ENCODE measurements at regions not wholly inside any gene's neighbourhood (a gene's known extent, or its start where the extent isn't known, plus 50 kb on each side); places are given as distances from the start of the nearest gene placed in this dataset.
A peak's percentile ranks its signal among the peaks of the same experiment; 100 is the strongest.

- H3K27ac ChIP-seq (ENCODE audit: low read depth, low read length) = no peak overlapping the region
- H2BK120ac ChIP-seq (replicated peaks; ENCODE audit: low read depth, low read length) = no peak overlapping the region
- no peak for DNase-seq (ENCODE audit: low read depth in 1 of 2, low spot score in 2 of 2)
- no peaks in the 10 kb centered on the region for H4K20me1 ChIP-seq (replicated peaks in 1 of 2; ENCODE audit: control insufficient read depth in 1 of 2, insufficient read depth in 2 of 2, low read length in 2 of 2)
- H3K9me3 ChIP-seq (ENCODE audit: insufficient read depth in 2 of 2, low read depth in 1 of 2, low read length in 1 of 2) = no peaks in the 10 kb centered on the region
- H4K8ac ChIP-seq (ENCODE audit: extremely low read depth, insufficient read depth, low read length) = no peak overlapping the region
- POLR2A ChIA-PET (ENCODE audit: partially characterized antibody) = interaction anchor here (1.1 to 4.8 kb wide), 5 partner anchors 10 to 239 kb away, joined by 3 to 24 read pairs (median 6); no protein-coding TSS in a partner anchor
- peaks cover 0 to 15% of the 10 kb centered on the region in 2 experiments; a peak in 2 of 4 replicates for H3K79me2 ChIP-seq (ENCODE audit: control insufficient read depth in 1 of 2, insufficient read depth in 2 of 2, low read length in 2 of 2)
- peaks cover 0 to 22% (median 14%) of the 10 kb centered on the region in 4 experiments; a peak in 5 of 7 replicates for H3K27me3 ChIP-seq (replicated peaks in 1 of 4; ENCODE audit: control insufficient read depth in 3 of 4, extremely low read depth in 1 of 4, insufficient read depth in 3 of 4, low read length in 3 of 4)
- no peak overlapping the region for H4K91ac ChIP-seq (replicated peaks; ENCODE audit: insufficient read length, low read length)
- H3K9ac ChIP-seq (replicated peaks in 1 of 4; ENCODE audit: extremely low read depth in 1 of 4, low read depth in 3 of 4, low read length in 3 of 4) = no peak overlapping the region
- H3K23me2 ChIP-seq (ENCODE audit: low read depth, low read length) = peaks cover 14% of the 10 kb centered on the region
- H2BK5ac ChIP-seq (ENCODE audit: low read depth, low read length) = no peak overlapping the region
- no peak overlapping the region for H3K4me3 ChIP-seq (ENCODE audit: extremely low read depth in 1 of 4, insufficient read depth in 2 of 4, low read depth in 3 of 4, low read length in 4 of 4)
- H4K5ac ChIP-seq (ENCODE audit: insufficient read length, low read depth, low read length) = no peak overlapping the region
- no peak overlapping the region for H2BK15ac ChIP-seq (ENCODE audit: low read length)
- H3K36me3 ChIP-seq (ENCODE audit: control insufficient read depth in 2 of 4, insufficient read depth in 4 of 4, low read length in 3 of 4) = no peaks in the 10 kb centered on the region
- FAIRE-seq = no peak
- no peak overlapping the region for H3K23ac ChIP-seq (ENCODE audit: insufficient read length)
- no peak overlapping the region for H3K14ac ChIP-seq (ENCODE audit: insufficient read length)
- H3K4me2 ChIP-seq (ENCODE audit: insufficient read depth in 1 of 2, low read depth in 2 of 2, low read length in 2 of 2) = peak overlapping the region in 1 of 2 experiments; percentile 100; a peak in 1 of 4 replicates
- TF ChIP-seq RAD21 (IDR thresholded peaks at IDR 0.05 in 1 of 2, conservative IDR thresholded peaks at IDR 0.05 in 1 of 2; ENCODE audit: low read depth in 2 of 2, low read length in 2 of 2) = no peak
- no peak for TF ChIP-seq SP1 (IDR thresholded peaks at IDR 0.05; ENCODE audit: low read depth, low read length)
- TF ChIP-seq CBX5 (IDR thresholded peaks at IDR 0.05; ENCODE audit: low read depth, low read length) = no peak
- no peak for TF ChIP-seq JUN (IDR thresholded peaks at IDR 0.05; ENCODE audit: low read depth, low read length)
- no peak for TF ChIP-seq ZNF274 (IDR thresholded peaks at IDR 0.05; ENCODE audit: borderline replicate concordance, extremely low read depth, low read length)
- TF ChIP-seq SRF (IDR thresholded peaks at IDR 0.05; ENCODE audit: low read depth, low read length) = no peak
- TF ChIP-seq KDM5A (IDR thresholded peaks at IDR 0.05; ENCODE audit: low read length) = no peak
- TF ChIP-seq CTCF (IDR thresholded peaks at IDR 0.05; ENCODE audit: control extremely low read depth in 1 of 3, insufficient read depth in 1 of 3, low read depth in 1 of 3, low read length in 3 of 3) = no peak
- H2BK12ac ChIP-seq (ENCODE audit: low read depth, low read length) = no peak overlapping the region; the same call in 1 of the 2 replicates
- no peak overlapping the region for H3K4ac ChIP-seq (replicated peaks; ENCODE audit: insufficient read length, low read depth, low read length)
- H2AK5ac ChIP-seq (ENCODE audit: low read depth, low read length) = no peak overlapping the region
- no peak overlapping the region for H3K56ac ChIP-seq (replicated peaks; ENCODE audit: insufficient read length, low read depth, low read length)
- no peaks in the 10 kb centered on the region; the same call in 1 of the 2 replicates for H3K79me1 ChIP-seq (ENCODE audit: low read depth, low read length)
- no peak overlapping the region for H2BK20ac ChIP-seq (ENCODE audit: low read length)
- CTCF ChIA-PET (ENCODE audit: partially characterized antibody) = interaction anchor here (1.3 to 2.1 kb wide), 4 partner anchors 14 to 159 kb away, joined by 3 to 13 read pairs (median 6); a partner anchor contains a TSS
- H3K4me1 ChIP-seq (replicated peaks in 1 of 4; ENCODE audit: control insufficient read depth in 3 of 4, insufficient read depth in 4 of 4, low read length in 3 of 4) = peaks cover 2 to 21% (median 14%) of the 10 kb centered on the region in 4 experiments
- WGBS, 2 experiments (ENCODE audit: extremely low coverage in 1 of 2, insufficient coverage in 1 of 2, insufficient read length in 1 of 2, insufficient replicate concordance in 2 of 2, low coverage in 1 of 2, low lambda C conversion rate in 2 of 2, missing lambda C conversion rate in 1 of 2) = 83% methylated on average over 6 of the region's 6 CpGs; no CpG with 5 or more reads in 1 of the 2 experiments
- H3K18ac ChIP-seq (ENCODE audit: extremely low read depth, low read length) = no peak overlapping the region
- H2AFZ ChIP-seq (ENCODE audit: low read length) = no peak overlapping the region
These were observed 228.2 kb downstream of the HAUS1 start for GRCh38 chr18:46332286-46332801.

Measured in H1 (cell line).